ENCODE measurements at regions not wholly inside any gene's neighbourhood (a gene's known extent, or its start where the extent isn't known, plus 50 kb on each side); places are given as distances from the start of the nearest gene placed in this dataset.

- H3K4me1 Mint-ChIP-seq, result no peaks in the 10 kb centered on the region
- peaks cover 5% of the 10 kb centered on the region for H3K9me3 Mint-ChIP-seq
- TF ChIP-seq, protein P1, sequence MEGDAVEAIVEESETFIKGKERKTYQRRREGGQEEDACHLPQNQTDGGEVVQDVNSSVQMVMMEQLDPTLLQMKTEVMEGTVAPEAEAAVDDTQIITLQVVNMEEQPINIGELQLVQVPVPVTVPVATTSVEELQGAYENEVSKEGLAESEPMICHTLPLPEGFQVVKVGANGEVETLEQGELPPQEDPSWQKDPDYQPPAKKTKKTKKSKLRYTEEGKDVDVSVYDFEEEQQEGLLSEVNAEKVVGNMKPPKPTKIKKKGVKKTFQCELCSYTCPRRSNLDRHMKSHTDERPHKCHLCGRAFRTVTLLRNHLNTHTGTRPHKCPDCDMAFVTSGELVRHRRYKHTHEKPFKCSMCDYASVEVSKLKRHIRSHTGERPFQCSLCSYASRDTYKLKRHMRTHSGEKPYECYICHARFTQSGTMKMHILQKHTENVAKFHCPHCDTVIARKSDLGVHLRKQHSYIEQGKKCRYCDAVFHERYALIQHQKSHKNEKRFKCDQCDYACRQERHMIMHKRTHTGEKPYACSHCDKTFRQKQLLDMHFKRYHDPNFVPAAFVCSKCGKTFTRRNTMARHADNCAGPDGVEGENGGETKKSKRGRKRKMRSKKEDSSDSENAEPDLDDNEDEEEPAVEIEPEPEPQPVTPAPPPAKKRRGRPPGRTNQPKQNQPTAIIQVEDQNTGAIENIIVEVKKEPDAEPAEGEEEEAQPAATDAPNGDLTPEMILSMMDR (IDR thresholded peaks at IDR 0.05; ENCODE audit: unreplicated experiment in 3 of 3), result no peak
- peaks cover 3% of the 10 kb centered on the region for H3K36me3 Mint-ChIP-seq (ENCODE audit: low read depth)
- no peaks in the 10 kb centered on the region for H3K27me3 Mint-ChIP-seq (ENCODE audit: low read depth)
- no peak overlapping the region for H3K27ac Mint-ChIP-seq
- H3K4me3 Mint-ChIP-seq, result no peak overlapping the region
Measured at GRCh38 chr13:103926118-103926517, 859.9 kb upstream of the SLC10A2 start.

- Mint-ChIP-seq H3K9me3 (no peaks in the 10 kb centered on the region), H3K4me3 (no peak overlapping the region), H3K27me3 (ENCODE audit: low read depth) (no peaks in the 10 kb centered on the region), H3K4me1 (no peaks in the 10 kb centered on the region), H3K36me3 (ENCODE audit: low read depth) (no peaks in the 10 kb centered on the region), H3K27ac (no peak overlapping the region)
- TF ChIP-seq, protein P1 (IDR thresholded peaks at IDR 0.05; ENCODE audit: unreplicated experiment in 3 of 3), result no peak
Measured at GRCh38 chr13:103908911-103909310, 842.7 kb upstream of the SLC10A2 start.

DNA sequence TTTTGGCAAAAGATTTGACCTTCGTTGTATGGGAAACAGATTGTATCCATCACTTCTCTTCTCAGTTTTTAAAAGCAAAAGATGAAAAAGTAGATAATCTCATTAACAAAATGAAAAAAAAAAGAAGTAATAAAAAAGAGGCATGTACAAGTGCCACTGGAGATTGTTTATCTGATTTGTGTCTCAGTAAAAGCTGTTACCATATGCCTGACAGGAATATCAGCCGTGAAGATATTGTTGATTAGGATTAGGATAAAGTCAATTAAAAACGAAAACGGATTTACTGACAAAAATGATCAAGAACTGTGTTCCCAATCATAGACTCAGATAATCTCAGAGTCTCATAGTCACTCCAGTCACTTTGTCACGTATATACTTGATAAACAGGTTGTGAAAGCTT lies 842.1 kb upstream of the SLC10A2 start:
- Mint-ChIP-seq H3K9me3 (no peaks in the 10 kb centered on the region), H3K27me3 (ENCODE audit: low read depth) (no peaks in the 10 kb centered on the region), H3K36me3 (ENCODE audit: low read depth) (no peaks in the 10 kb centered on the region), H3K4me1 (no peaks in the 10 kb centered on the region), H3K27ac (no peak overlapping the region), H3K4me3 (no peak overlapping the region)
- TF ChIP-seq, protein P1 (IDR thresholded peaks at IDR 0.05; ENCODE audit: unreplicated experiment in 3 of 3), result no peak

DNA sequence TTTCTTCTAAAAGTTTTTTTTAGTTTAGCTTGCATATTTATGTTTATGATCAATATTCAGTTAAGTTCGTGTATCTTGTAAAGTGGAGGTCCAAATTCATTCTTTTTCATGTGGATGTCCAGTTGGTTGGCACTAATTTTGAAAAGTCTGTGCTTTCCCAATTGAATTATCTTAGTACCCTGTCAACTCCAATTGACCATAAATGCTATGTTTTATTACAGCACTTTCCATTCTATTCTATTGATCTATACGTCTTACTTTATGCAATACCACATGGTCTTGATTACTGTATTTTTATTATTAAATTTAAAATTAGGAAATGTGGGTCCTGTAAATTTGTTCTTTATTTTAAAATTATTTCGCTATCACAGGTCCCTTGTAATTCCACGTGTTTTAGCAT lies 837.6 kb upstream of the SLC10A2 start:
- H3K27ac Mint-ChIP-seq, result no peak overlapping the region
- TF ChIP-seq, protein P1 (IDR thresholded peaks at IDR 0.05; ENCODE audit: unreplicated experiment in 3 of 3), result no peak
- H3K4me1 Mint-ChIP-seq, result no peaks in the 10 kb centered on the region
- H3K36me3 Mint-ChIP-seq (ENCODE audit: low read depth), result no peaks in the 10 kb centered on the region
- no peak overlapping the region for H3K4me3 Mint-ChIP-seq
- H3K9me3 Mint-ChIP-seq, result peaks cover 3% of the 10 kb centered on the region
- H3K27me3 Mint-ChIP-seq (ENCODE audit: low read depth), result no peaks in the 10 kb centered on the region

GRCh38 chr13:103898481-103898880 lies 832.3 kb upstream of the SLC10A2 start:
- Mint-ChIP-seq H3K4me1 (no peaks in the 10 kb centered on the region), H3K9me3 (peaks cover 3% of the 10 kb centered on the region), H3K27me3 (ENCODE audit: low read depth) (no peaks in the 10 kb centered on the region), H3K27ac (no peak overlapping the region), H3K36me3 (ENCODE audit: low read depth) (no peaks in the 10 kb centered on the region), H3K4me3 (no peak overlapping the region)
- TF ChIP-seq, protein P1 (IDR thresholded peaks at IDR 0.05; ENCODE audit: unreplicated experiment in 3 of 3), result no peak

DNA sequence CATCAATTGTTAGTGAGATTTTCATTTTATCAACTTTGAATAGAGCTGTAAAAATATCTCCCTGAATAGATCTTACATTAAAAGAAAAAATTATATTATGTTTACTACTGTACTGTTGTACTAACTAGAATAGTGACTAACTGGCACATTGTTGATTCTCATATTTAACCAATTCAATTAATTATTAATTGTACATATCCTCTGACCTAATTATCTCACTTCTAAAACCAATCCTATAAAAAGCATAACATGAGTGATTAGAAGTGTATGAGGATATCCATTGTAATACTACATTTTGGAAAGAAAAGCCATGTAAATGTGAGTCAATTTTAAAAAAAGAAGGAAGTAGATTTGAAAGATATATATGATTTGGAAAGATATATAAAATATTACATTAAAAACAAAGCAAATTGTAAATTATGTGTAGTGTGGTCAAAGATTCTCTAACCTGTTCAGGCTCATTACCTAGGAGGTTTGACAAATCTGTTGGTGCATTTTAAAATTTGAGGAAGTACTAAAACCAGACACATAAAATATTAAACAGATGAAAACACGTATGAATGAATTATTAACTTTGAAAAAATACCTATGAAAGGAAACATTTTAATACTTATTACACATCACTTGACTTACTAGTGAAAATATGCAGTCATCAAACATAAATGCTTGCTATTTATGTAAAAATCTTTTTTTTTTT lies 829.8 kb upstream of the SLC10A2 start:
- no peak overlapping the region for H3K4me3 Mint-ChIP-seq
- H3K4me1 Mint-ChIP-seq, result no peaks in the 10 kb centered on the region
- no peak overlapping the region for H3K27ac Mint-ChIP-seq
- no peaks in the 10 kb centered on the region for H3K36me3 Mint-ChIP-seq (ENCODE audit: low read depth)
- H3K27me3 Mint-ChIP-seq (ENCODE audit: low read depth), result no peaks in the 10 kb centered on the region
- TF ChIP-seq, protein P1 (IDR thresholded peaks at IDR 0.05; ENCODE audit: unreplicated experiment in 3 of 3), result no peak
- peaks cover 3% of the 10 kb centered on the region for H3K9me3 Mint-ChIP-seq
